HG03457 (cell line): ENCODE measurements at regions not wholly inside any gene's neighbourhood (a gene's known extent, or its start where the extent isn't known, plus 50 kb on each side); places are given as distances from the start of the nearest gene placed in this dataset.

Experiments used
- ATAC-seq: cut with Tn5 transposase; IDR thresholded peaks from one replicate; pipeline ENCODE4 v1.9.1; 2021; ENCODE audit warnings: moderate number of reproducible peaks; ENCODE audit not compliant: unreplicated experiment

GRCh38 chr18:43875511-43875910, 598.2 kb upstream of the SYT4 start:
- no peak for ATAC-seq

- no peak for ATAC-seq
Measured at GRCh38 chr18:43876286-43876685, 599.0 kb upstream of the SYT4 start.

- ATAC-seq: no peak
Measured at GRCh38 chr18:43876748-43877147, 599.5 kb upstream of the SYT4 start.

- no peak for ATAC-seq
Measured at GRCh38 chr18:43877616-43878321, 600.5 kb upstream of the SYT4 start.

GRCh38 chr18:43879415-43879814, 602.1 kb upstream of the SYT4 start:
- ATAC-seq: no peak

GRCh38 chr18:43882358-43883055, 605.2 kb upstream of the SYT4 start:
- ATAC-seq: no peak

GRCh38 chr18:43883886-43884285, 606.6 kb upstream of the SYT4 start:
- no peak for ATAC-seq

GRCh38 chr18:43886341-43886740, 609.1 kb upstream of the SYT4 start:
- no peak for ATAC-seq

GRCh38 chr18:43887491-43887890, 610.2 kb upstream of the SYT4 start:
- ATAC-seq: no peak

GRCh38 chr18:43888598-43888997, 611.3 kb upstream of the SYT4 start:
- ATAC-seq: no peak

- no peak for ATAC-seq
Measured at GRCh38 chr18:43893001-43893637, 615.8 kb upstream of the SYT4 start.

- ATAC-seq: no peak
Measured at GRCh38 chr18:43904209-43904837, 627.0 kb upstream of the SYT4 start.

- ATAC-seq: no peak
Measured at GRCh38 chr18:43914018-43914417, 636.7 kb upstream of the SYT4 start.

GRCh38 chr18:43916984-43917383, 639.7 kb upstream of the SYT4 start:
- ATAC-seq: no peak

- no peak for ATAC-seq
Measured at GRCh38 chr18:43917520-43917919, 640.2 kb upstream of the SYT4 start.

GRCh38 chr18:43919551-43919950, 642.3 kb upstream of the SYT4 start:
- ATAC-seq: no peak

- no peak for ATAC-seq
Measured at GRCh38 chr18:43931439-43931838, 654.1 kb upstream of the SYT4 start.

- ATAC-seq: no peak
Measured at GRCh38 chr18:43932140-43932539, 654.9 kb upstream of the SYT4 start.

GRCh38 chr18:43933177-43933576, 655.9 kb upstream of the SYT4 start:
- no peak for ATAC-seq

GRCh38 chr18:43934322-43934721, 657.0 kb upstream of the SYT4 start:
- no peak for ATAC-seq

- ATAC-seq: no peak
Measured at GRCh38 chr18:43934781-43935471, 657.6 kb upstream of the SYT4 start.
